Suprapubic skin (tissue), 3 donors: ENCODE measurements at regions not wholly inside any gene's neighbourhood (a gene's known extent, or its start where the extent isn't known, plus 50 kb on each side); places are given as distances from the start of the nearest gene placed in this dataset.

Experiments used
- POLR2A ChIP-seq, 2 donors: fragments of 450-650 bp; IDR thresholded peaks; one replicate each; pipeline ENCODE4 v1.6.1; 2017; ENCODE audit warnings: antibody characterized with exemption in 2 of 2, mild to moderate bottlenecking in 2 of 2, moderate library complexity in 2 of 2
- TF ChIP-seq, protein P1 (sequence below), 2 donors: fragments of 200-600 bp in 1 of 2; fragments of 450-650 bp in 1 of 2; sonication (generic) in 1 of 2; IDR thresholded peaks; one replicate each; pipeline ENCODE4 v1.5.1; 2016 to 2019; ENCODE audit warnings: antibody characterized with exemption in 2 of 2, mild to moderate bottlenecking in 1 of 2, moderate library complexity in 1 of 2

GRCh38 chr11:134843735-134844134 is 431.7 kb upstream of the B3GAT1 start:
- TF ChIP-seq, protein P1, sequence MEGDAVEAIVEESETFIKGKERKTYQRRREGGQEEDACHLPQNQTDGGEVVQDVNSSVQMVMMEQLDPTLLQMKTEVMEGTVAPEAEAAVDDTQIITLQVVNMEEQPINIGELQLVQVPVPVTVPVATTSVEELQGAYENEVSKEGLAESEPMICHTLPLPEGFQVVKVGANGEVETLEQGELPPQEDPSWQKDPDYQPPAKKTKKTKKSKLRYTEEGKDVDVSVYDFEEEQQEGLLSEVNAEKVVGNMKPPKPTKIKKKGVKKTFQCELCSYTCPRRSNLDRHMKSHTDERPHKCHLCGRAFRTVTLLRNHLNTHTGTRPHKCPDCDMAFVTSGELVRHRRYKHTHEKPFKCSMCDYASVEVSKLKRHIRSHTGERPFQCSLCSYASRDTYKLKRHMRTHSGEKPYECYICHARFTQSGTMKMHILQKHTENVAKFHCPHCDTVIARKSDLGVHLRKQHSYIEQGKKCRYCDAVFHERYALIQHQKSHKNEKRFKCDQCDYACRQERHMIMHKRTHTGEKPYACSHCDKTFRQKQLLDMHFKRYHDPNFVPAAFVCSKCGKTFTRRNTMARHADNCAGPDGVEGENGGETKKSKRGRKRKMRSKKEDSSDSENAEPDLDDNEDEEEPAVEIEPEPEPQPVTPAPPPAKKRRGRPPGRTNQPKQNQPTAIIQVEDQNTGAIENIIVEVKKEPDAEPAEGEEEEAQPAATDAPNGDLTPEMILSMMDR (IDR thresholded peaks at IDR 0.05), result no peak
- no peak for TF ChIP-seq POLR2A (IDR thresholded peaks at IDR 0.05)
